ENCODE measurements at regions not wholly inside any gene's neighbourhood (a gene's known extent, or its start where the extent isn't known, plus 50 kb on each side); places are given as distances from the start of the nearest gene placed in this dataset.

DNA sequence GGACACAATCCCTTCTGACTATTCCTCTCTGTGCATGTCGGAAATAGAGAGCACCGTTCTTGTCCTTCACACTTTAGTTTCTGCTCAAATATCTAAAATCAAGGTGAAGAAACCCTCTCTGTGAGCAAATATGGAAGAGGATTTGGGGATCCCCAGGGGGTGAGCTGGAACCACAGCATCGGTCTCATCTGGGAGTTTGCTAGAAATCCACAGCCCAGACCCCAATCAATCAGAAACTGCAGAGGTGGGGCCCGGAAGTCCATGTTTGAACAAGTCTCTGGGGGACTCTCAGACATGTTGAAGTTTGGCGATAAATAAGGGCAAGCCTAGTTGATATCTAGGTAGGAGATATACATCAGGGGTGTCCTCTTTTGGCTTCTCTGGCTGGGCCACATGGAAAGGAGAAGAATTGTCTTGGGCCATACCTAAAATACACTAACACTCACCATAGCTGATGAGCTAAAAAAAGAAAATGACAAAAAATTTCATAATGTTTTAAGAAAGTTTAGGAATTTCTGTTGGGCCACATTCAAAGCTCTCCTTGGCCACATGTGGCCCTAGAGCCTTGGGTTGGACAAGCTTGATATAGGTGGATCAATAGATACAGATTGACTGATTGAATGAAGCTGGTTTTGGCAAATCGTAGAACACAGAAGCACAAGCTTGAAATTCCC lies 168.0 kb upstream of the FOXF1 start:
- DNase-seq: no peak
- H3K9me3 ChIP-seq: no peaks in the 10 kb centered on the region
- H3K27ac ChIP-seq: no peak overlapping the region

DNA sequence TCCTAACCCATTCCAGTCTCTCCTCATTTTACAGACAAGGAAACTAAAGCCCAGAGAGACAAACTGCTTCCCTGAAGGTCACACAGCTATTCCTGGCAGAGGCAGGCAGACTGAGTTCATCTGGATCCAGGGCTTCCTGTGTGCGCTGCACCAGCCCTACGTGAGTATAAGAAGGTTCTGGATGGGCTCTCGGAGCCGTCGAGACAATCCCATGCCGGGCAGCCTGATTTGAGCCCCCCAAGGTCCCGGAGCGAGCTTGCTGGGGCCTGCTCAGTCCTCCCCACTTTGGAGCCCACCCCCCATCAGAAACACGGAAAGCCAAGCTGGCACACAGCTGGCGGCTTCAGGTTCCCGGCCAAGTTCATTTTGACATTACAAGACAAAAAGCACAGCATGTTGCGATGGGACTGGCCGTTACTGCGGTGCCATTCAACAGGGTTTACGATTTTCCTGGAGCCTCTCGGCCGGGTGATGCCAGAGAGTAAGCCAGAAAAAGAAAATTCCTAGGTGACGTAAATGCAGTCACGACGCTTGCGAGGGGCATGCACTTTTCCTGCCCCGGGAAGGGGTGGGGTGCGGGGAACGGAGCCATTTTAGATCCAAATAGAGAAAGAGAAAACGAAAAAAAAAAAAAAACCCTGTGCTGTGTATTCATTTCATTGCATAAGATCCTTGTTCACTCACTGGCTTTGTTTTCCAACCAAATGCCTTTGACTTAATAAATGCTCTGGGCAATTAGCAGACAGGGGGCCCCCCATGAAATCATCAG lies 167.1 kb upstream of the FOXF1 start:
- Histone ChIP-seq H3K27ac (peak overlapping the region in 1 of 3 donors; percentile 42), H3K9me3 (no peaks in the 10 kb centered on the region), H3K4me1 (no peaks in the 10 kb centered on the region), H3K27me3 (no peaks in the 10 kb centered on the region), H3K36me3 (no peaks in the 10 kb centered on the region), H3K4me3 (no peak overlapping the region)
- intact Hi-C loops (cut with DNase I): no loop called here
- ATAC-seq: peak in 2 of 4 donors; percentile 25 to 39
- WGBS (ENCODE audit: insufficient coverage, low coverage, low lambda C conversion rate, missing lambda C conversion rate): 21% methylated on average over 17 of the region's 25 CpGs
- TF ChIP-seq, protein P1, sequence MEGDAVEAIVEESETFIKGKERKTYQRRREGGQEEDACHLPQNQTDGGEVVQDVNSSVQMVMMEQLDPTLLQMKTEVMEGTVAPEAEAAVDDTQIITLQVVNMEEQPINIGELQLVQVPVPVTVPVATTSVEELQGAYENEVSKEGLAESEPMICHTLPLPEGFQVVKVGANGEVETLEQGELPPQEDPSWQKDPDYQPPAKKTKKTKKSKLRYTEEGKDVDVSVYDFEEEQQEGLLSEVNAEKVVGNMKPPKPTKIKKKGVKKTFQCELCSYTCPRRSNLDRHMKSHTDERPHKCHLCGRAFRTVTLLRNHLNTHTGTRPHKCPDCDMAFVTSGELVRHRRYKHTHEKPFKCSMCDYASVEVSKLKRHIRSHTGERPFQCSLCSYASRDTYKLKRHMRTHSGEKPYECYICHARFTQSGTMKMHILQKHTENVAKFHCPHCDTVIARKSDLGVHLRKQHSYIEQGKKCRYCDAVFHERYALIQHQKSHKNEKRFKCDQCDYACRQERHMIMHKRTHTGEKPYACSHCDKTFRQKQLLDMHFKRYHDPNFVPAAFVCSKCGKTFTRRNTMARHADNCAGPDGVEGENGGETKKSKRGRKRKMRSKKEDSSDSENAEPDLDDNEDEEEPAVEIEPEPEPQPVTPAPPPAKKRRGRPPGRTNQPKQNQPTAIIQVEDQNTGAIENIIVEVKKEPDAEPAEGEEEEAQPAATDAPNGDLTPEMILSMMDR (IDR thresholded peaks at IDR 0.05): no peak
- TF ChIP-seq POLR2A (IDR thresholded peaks at IDR 0.05): no peak
- DNase-seq: no peak

More for the DNA sequence above, 168.0 kb upstream of the FOXF1 start:
- intact Hi-C loops (cut with DNase I): no loop called here
- no peak for ATAC-seq
- Histone ChIP-seq H3K4me1 (no peaks in the 10 kb centered on the region), H3K27me3 (no peaks in the 10 kb centered on the region), H3K4me3 (no peak overlapping the region), H3K36me3 (no peaks in the 10 kb centered on the region)
- TF ChIP-seq POLR2A (IDR thresholded peaks at IDR 0.05): no peak
- TF ChIP-seq, protein P1 (IDR thresholded peaks at IDR 0.05): no peak
- 52% methylated on average over 5 of the region's 6 CpGs for WGBS (ENCODE audit: insufficient coverage, low coverage, low lambda C conversion rate, missing lambda C conversion rate)

DNA sequence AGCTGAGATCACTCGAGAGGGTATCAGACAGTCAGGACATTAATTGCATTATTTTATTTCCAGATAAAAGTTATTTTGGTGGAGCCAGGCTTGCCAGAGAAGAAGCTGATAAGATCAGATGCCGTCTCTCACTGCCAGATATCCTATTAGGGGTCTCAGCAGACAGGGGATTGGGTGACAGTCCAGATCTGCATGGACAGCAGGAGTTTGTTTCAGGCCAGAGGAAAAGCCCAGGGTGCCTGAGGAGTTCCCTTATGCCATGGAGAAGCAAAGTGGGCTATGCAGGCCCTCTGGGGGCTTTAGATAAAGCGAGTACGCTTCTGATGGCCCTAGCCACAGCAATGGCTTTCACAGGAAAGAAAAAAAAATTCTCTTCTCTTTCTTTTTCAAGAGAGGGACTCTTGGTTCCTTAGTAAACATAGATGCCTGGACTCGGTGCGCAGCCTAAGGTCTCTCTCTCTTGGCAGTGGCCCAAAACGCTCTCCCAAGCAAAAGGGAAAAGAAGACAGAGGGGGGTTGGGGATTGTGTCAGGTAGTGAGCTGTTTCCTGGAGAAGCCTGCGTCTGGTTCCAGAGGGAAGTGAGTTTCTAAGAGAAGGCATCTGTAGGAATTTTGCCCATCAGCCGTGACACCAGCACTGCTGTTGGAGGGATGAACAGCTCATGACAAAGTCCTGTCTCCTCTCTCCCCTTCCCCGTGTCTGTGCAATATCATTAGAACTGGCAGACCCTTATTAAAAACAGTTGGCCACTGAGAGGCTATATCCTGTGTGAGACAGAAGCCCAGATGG lies 166.3 kb upstream of the FOXF1 start:
- WGBS (ENCODE audit: insufficient coverage, low coverage, low lambda C conversion rate, missing lambda C conversion rate): 11% methylated on average over 9 of the region's 10 CpGs
- DNase-seq: no peak
- ATAC-seq: no peak
- no peak overlapping the region for H3K4me3 ChIP-seq
- no peaks in the 10 kb centered on the region for H3K4me1 ChIP-seq
- TF ChIP-seq, protein P1 (IDR thresholded peaks at IDR 0.05): no peak
- no peak for TF ChIP-seq POLR2A (IDR thresholded peaks at IDR 0.05)
- H3K36me3 ChIP-seq: no peaks in the 10 kb centered on the region
- no peaks in the 10 kb centered on the region for H3K9me3 ChIP-seq
- H3K27ac ChIP-seq: no peak overlapping the region
- H3K27me3 ChIP-seq: no peaks in the 10 kb centered on the region
- intact Hi-C loops (cut with DNase I): no loop called here

DNA sequence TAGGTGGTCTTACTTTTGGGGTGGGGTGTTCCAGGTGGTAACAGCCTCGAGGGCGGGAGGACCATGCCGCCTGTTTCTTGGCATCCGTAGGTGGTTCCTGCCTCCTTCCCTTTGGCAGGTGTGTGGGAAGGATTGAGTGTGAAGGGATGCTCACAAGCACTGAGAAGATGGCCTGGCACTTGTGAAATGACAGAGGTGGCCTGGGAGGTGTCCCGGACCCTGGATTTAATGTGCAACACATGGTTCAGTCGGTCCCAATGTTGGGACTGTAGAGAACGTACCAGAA lies 165.8 kb upstream of the FOXF1 start:
- Histone ChIP-seq H3K9me3 (no peaks in the 10 kb centered on the region), H3K4me1 (no peaks in the 10 kb centered on the region), H3K27ac (no peak overlapping the region), H3K27me3 (no peaks in the 10 kb centered on the region), H3K4me3 (no peak overlapping the region), H3K36me3 (no peaks in the 10 kb centered on the region)
- ATAC-seq: no peak
- no peak for DNase-seq
- no peak for TF ChIP-seq POLR2A (IDR thresholded peaks at IDR 0.05)
- TF ChIP-seq, protein P1 (IDR thresholded peaks at IDR 0.05): no peak
- intact Hi-C loops (cut with DNase I): no loop called here
- whole genome bisulfite sequencing (ENCODE audit: insufficient coverage, low coverage, low lambda C conversion rate, missing lambda C conversion rate): 27% methylated on average over 3 of the region's 7 CpGs
